ENCODE measurements at regions not wholly inside any gene's neighbourhood (a gene's known extent, or its start where the extent isn't known, plus 50 kb on each side); places are given as distances from the start of the nearest gene placed in this dataset.

DNA sequence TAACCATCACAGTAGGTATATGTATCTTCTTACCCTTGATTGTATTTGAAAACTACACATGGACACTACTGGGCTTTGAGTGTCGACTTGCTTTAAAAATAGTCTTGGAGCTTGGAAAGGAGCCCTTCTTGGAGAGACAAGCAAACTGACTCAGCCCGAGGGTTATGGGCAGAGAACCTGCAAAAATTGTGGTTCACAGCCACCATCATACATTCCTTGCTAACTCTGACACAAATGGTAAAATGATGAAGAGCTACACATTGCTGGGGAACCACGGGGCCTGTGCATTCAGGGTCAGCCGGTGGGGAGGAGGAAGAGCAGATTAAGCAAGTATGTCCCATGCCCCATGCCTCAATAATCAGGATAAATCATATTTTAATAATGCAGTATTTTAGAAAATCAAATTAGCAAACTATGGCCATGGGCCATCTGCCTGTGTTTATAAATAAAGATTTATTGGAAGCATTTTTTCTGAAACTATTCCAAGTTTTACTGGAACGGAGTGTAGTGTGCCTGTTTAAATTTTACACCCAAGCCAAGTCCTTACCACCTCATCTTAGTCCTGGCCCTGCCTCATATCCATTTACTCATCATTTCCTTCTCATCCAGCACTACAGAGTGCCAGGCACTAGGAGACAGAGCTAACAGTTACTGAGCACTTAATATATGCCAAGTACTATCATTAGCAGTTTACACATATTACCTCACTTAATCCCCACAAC lies 195.7 kb downstream of the PALM2AKAP2 start:
- Histone ChIP-seq H3K79me2 (ENCODE audit: insufficient read depth, low read length) (no peaks in the 10 kb centered on the region), H3K4me1 (ENCODE audit: insufficient read depth, low read length, severe bottlenecking) (peaks cover 53% of the 10 kb centered on the region), H3K4me3 (ENCODE audit: low read depth, low read length, poor library complexity, severe bottlenecking) (no peak overlapping the region), H3K9ac (ENCODE audit: low read length) (no peak overlapping the region), H3K9me3 (ENCODE audit: low read length) (no peaks in the 10 kb centered on the region), H3K4me2 (ENCODE audit: low read length) (no peak overlapping the region), H3F3A (ENCODE audit: insufficient read depth, low read length) (no peaks in the 10 kb centered on the region), H3K27me3 (ENCODE audit: insufficient read depth, low read length) (no peaks in the 10 kb centered on the region), H3K27ac (ENCODE audit: low read depth, low read length, poor library complexity, severe bottlenecking) (no peak overlapping the region), H2AFZ (ENCODE audit: low read length) (no peak overlapping the region), H3K9me2 (ENCODE audit: low read depth, low read length) (no peaks in the 10 kb centered on the region), H4K20me1 (ENCODE audit: insufficient read depth, low read length) (no peaks in the 10 kb centered on the region), H3K36me3 (ENCODE audit: insufficient read depth, low read length) (no peaks in the 10 kb centered on the region)
- no peak for TF ChIP-seq EZH2 (IDR thresholded peaks at IDR 0.05; ENCODE audit: borderline replicate concordance, low read length)
- TF ChIP-seq, protein P1, sequence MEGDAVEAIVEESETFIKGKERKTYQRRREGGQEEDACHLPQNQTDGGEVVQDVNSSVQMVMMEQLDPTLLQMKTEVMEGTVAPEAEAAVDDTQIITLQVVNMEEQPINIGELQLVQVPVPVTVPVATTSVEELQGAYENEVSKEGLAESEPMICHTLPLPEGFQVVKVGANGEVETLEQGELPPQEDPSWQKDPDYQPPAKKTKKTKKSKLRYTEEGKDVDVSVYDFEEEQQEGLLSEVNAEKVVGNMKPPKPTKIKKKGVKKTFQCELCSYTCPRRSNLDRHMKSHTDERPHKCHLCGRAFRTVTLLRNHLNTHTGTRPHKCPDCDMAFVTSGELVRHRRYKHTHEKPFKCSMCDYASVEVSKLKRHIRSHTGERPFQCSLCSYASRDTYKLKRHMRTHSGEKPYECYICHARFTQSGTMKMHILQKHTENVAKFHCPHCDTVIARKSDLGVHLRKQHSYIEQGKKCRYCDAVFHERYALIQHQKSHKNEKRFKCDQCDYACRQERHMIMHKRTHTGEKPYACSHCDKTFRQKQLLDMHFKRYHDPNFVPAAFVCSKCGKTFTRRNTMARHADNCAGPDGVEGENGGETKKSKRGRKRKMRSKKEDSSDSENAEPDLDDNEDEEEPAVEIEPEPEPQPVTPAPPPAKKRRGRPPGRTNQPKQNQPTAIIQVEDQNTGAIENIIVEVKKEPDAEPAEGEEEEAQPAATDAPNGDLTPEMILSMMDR (IDR thresholded peaks at IDR 0.05; ENCODE audit: low read length) = no peak

DNA sequence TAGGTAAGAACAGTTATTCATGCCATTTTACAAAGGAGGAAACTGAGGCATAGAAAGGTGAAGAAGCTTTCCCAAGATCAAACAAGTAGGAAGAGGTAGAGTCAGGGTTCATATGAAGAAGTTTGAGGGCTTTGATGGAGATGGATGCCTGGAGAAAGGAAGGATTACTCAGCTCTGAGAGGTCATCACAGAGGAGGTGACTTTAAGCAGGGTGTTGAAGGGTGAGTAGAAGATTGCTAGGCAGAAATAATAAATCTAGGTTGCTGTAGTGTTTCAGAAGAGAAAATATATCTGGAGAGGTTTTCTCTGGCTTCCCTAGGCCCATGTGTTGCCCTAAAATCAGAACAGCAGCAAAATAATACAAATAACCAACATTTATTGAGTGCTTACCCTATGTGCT lies 196.3 kb downstream of the PALM2AKAP2 start:
- Histone ChIP-seq H3K79me2 (ENCODE audit: insufficient read depth, low read length) (no peaks in the 10 kb centered on the region), H3K9me2 (ENCODE audit: low read depth, low read length) (no peaks in the 10 kb centered on the region), H3K9ac (ENCODE audit: low read length) (no peak overlapping the region), H3K27me3 (ENCODE audit: insufficient read depth, low read length) (no peaks in the 10 kb centered on the region), H3K27ac (ENCODE audit: low read depth, low read length, poor library complexity, severe bottlenecking) (peak overlapping the region; percentile 6), H3K36me3 (ENCODE audit: insufficient read depth, low read length) (no peaks in the 10 kb centered on the region), H3K4me3 (ENCODE audit: low read depth, low read length, poor library complexity, severe bottlenecking) (no peak overlapping the region), H3K4me1 (ENCODE audit: insufficient read depth, low read length, severe bottlenecking) (peaks cover 47% of the 10 kb centered on the region), H3K4me2 (ENCODE audit: low read length) (no peak overlapping the region), H2AFZ (ENCODE audit: low read length) (no peak overlapping the region), H4K20me1 (ENCODE audit: insufficient read depth, low read length) (no peaks in the 10 kb centered on the region), H3F3A (ENCODE audit: insufficient read depth, low read length) (no peaks in the 10 kb centered on the region), H3K9me3 (ENCODE audit: low read length) (no peaks in the 10 kb centered on the region)
- TF ChIP-seq, protein P1 (IDR thresholded peaks at IDR 0.05; ENCODE audit: low read length) = no peak
- no peak for TF ChIP-seq EZH2 (IDR thresholded peaks at IDR 0.05; ENCODE audit: borderline replicate concordance, low read length)

DNA sequence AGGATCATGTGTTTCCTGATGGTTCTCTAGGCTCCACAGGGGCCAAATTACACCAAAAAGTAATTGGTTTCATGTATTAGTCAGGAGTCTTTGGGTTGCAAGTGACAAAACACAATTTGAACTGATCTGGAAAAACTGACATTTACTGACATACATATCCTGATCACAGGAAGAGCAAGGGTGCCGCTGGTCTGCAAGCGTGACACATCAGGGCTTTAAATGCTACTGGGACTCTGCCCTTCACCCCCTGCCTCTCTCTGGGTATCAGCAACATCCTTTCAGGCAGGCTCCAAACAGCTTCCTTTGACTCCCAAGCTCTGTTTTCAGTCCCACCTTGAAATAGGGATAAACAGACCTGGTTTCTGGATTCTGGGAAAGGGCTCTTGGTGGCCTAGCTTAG lies 197.5 kb downstream of the PALM2AKAP2 start:
- no peaks in the 10 kb centered on the region for H3K36me3 ChIP-seq (ENCODE audit: insufficient read depth, low read length)
- no peak overlapping the region for H2AFZ ChIP-seq (ENCODE audit: low read length)
- H3K9me2 ChIP-seq (ENCODE audit: low read depth, low read length) = no peaks in the 10 kb centered on the region
- TF ChIP-seq EZH2 (IDR thresholded peaks at IDR 0.05; ENCODE audit: borderline replicate concordance, low read length) = no peak
- TF ChIP-seq, protein P1 (IDR thresholded peaks at IDR 0.05; ENCODE audit: low read length) = no peak
- H3K79me2 ChIP-seq (ENCODE audit: insufficient read depth, low read length) = no peaks in the 10 kb centered on the region
- no peak overlapping the region for H3K4me2 ChIP-seq (ENCODE audit: low read length)
- H3K27me3 ChIP-seq (ENCODE audit: insufficient read depth, low read length) = no peaks in the 10 kb centered on the region
- H3K9ac ChIP-seq (ENCODE audit: low read length) = no peak overlapping the region
- H3F3A ChIP-seq (ENCODE audit: insufficient read depth, low read length) = no peaks in the 10 kb centered on the region
- H3K4me1 ChIP-seq (ENCODE audit: insufficient read depth, low read length, severe bottlenecking) = peaks cover 35% of the 10 kb centered on the region
- H4K20me1 ChIP-seq (ENCODE audit: insufficient read depth, low read length) = no peaks in the 10 kb centered on the region
- H3K9me3 ChIP-seq (ENCODE audit: low read length) = no peaks in the 10 kb centered on the region
- H3K4me3 ChIP-seq (ENCODE audit: low read depth, low read length, poor library complexity, severe bottlenecking) = no peak overlapping the region
- H3K27ac ChIP-seq (ENCODE audit: low read depth, low read length, poor library complexity, severe bottlenecking) = no peak overlapping the region
